ENCODE measurements at regions not wholly inside any gene's neighbourhood (a gene's known extent, or its start where the extent isn't known, plus 50 kb on each side); places are given as distances from the start of the nearest gene placed in this dataset.

GRCh38 chr6:37759221-37760144, 60.0 kb upstream of the ZFAND3 start:
- H3K4me3 Mint-ChIP-seq (ENCODE audit: unreplicated experiment), result no peak overlapping the region
- peaks cover 10% of the 10 kb centered on the region for H3K9me3 Mint-ChIP-seq (ENCODE audit: unreplicated experiment)
- DNase-seq, result no peak
- no peak for TF ChIP-seq CTCF (IDR thresholded peaks at IDR 0.05; ENCODE audit: partially characterized antibody, unreplicated experiment)
- peaks cover 9% of the 10 kb centered on the region for H3K36me3 Mint-ChIP-seq (ENCODE audit: unreplicated experiment)
- H3K4me1 Mint-ChIP-seq (ENCODE audit: low read depth, unreplicated experiment), result peaks cover 15% of the 10 kb centered on the region
- H3K27me3 Mint-ChIP-seq (ENCODE audit: unreplicated experiment), result peaks cover 10% of the 10 kb centered on the region
- H3K27ac Mint-ChIP-seq (ENCODE audit: unreplicated experiment), result no peak overlapping the region

GRCh38 chr6:37758647-37759046, 60.9 kb upstream of the ZFAND3 start:
- Mint-ChIP-seq H3K4me3 (ENCODE audit: unreplicated experiment) (no peak overlapping the region), H3K27me3 (ENCODE audit: unreplicated experiment) (peaks cover 10% of the 10 kb centered on the region), H3K27ac (ENCODE audit: unreplicated experiment) (no peak overlapping the region), H3K4me1 (ENCODE audit: low read depth, unreplicated experiment) (peaks cover 13% of the 10 kb centered on the region), H3K36me3 (ENCODE audit: unreplicated experiment) (peaks cover 9% of the 10 kb centered on the region), H3K9me3 (ENCODE audit: unreplicated experiment) (peaks cover 7% of the 10 kb centered on the region)
- no peak for DNase-seq
- TF ChIP-seq CTCF (IDR thresholded peaks at IDR 0.05; ENCODE audit: partially characterized antibody, unreplicated experiment), result no peak

- TF ChIP-seq CTCF (IDR thresholded peaks at IDR 0.05; ENCODE audit: partially characterized antibody, unreplicated experiment), result no peak
- Mint-ChIP-seq H3K27ac (ENCODE audit: unreplicated experiment) (no peak overlapping the region), H3K4me1 (ENCODE audit: low read depth, unreplicated experiment) (peaks cover 9% of the 10 kb centered on the region), H3K9me3 (ENCODE audit: unreplicated experiment) (peaks cover 4% of the 10 kb centered on the region), H3K36me3 (ENCODE audit: unreplicated experiment) (peaks cover 9% of the 10 kb centered on the region), H3K27me3 (ENCODE audit: unreplicated experiment) (peaks cover 9% of the 10 kb centered on the region), H3K4me3 (ENCODE audit: unreplicated experiment) (no peak overlapping the region)
- DNase-seq, result no peak
Measured at GRCh38 chr6:37758234-37758633, 60.6 kb upstream of the MDGA1 start.

GRCh38 chr6:37757381-37757780, 59.7 kb upstream of the MDGA1 start:
- H3K27ac Mint-ChIP-seq (ENCODE audit: unreplicated experiment), result no peak overlapping the region
- DNase-seq, result no peak
- H3K4me3 Mint-ChIP-seq (ENCODE audit: unreplicated experiment), result no peak overlapping the region
- H3K27me3 Mint-ChIP-seq (ENCODE audit: unreplicated experiment), result peaks cover 7% of the 10 kb centered on the region
- H3K4me1 Mint-ChIP-seq (ENCODE audit: low read depth, unreplicated experiment), result peaks cover 3% of the 10 kb centered on the region
- H3K9me3 Mint-ChIP-seq (ENCODE audit: unreplicated experiment), result no peaks in the 10 kb centered on the region
- H3K36me3 Mint-ChIP-seq (ENCODE audit: unreplicated experiment), result peaks cover 9% of the 10 kb centered on the region
- TF ChIP-seq CTCF (IDR thresholded peaks at IDR 0.05; ENCODE audit: partially characterized antibody, unreplicated experiment), result no peak

- Mint-ChIP-seq H3K36me3 (ENCODE audit: unreplicated experiment) (peaks cover 9% of the 10 kb centered on the region), H3K4me1 (ENCODE audit: low read depth, unreplicated experiment) (no peaks in the 10 kb centered on the region), H3K4me3 (ENCODE audit: unreplicated experiment) (no peak overlapping the region), H3K9me3 (ENCODE audit: unreplicated experiment) (no peaks in the 10 kb centered on the region), H3K27ac (ENCODE audit: unreplicated experiment) (no peak overlapping the region), H3K27me3 (ENCODE audit: unreplicated experiment) (peaks cover 7% of the 10 kb centered on the region)
- no peak for DNase-seq
- TF ChIP-seq CTCF (IDR thresholded peaks at IDR 0.05; ENCODE audit: partially characterized antibody, unreplicated experiment), result no peak
Measured at GRCh38 chr6:37756135-37756534, 58.5 kb upstream of the MDGA1 start.
